HG03175 (cell line): ENCODE measurements at regions not wholly inside any gene's neighbourhood (a gene's known extent, or its start where the extent isn't known, plus 50 kb on each side); places are given as distances from the start of the nearest gene placed in this dataset.

Source experiments
- ATAC-seq: cut with Tn5 transposase; IDR thresholded peaks from one replicate; pipeline ENCODE4 v1.9.1; 2021; ENCODE audit warnings: mild to moderate bottlenecking, moderate library complexity; ENCODE audit not compliant: unreplicated experiment

GRCh38 chr9:107547303-107547702, 57.7 kb upstream of the KLF4 start:
- no peak for ATAC-seq

DNA sequence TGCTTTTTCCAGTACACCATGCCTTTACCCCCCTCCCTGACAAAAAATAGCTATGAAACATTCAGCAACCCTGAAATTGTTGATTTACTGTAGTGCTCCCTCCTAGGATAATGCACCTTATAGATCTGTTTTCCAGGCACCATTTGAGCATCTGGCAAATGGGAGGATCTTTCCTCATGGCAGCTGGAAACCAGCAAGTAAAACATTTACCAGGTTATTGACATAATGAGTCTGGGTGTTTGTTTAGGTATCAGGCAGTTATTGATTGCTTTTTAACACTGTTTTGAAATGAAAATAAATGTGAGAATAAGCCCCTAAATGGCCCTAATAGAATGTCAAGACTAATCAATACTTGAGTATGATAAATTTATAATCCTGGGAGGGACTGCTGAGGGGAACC, 57.3 kb upstream of the KLF4 start:
- ATAC-seq: no peak

DNA sequence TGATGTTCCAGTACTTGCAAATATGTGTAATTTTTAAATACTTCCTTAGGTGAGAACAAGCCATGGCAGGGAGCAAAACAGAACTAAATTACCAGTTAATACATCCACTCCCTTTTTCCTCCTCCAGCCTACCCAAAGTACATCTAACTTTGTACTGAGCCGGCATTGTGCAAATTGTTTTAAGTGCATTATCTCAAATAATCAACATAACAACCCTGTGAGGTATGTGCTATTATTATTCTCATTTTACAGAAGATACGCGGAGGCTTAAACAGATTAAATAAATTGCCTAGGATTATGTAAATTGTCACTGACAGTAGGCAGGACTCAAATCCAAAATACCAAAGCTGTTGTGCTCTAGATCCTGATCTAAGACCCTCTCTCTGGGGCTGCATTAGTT, 55.5 kb upstream of the KLF4 start:
- ATAC-seq: no peak

DNA sequence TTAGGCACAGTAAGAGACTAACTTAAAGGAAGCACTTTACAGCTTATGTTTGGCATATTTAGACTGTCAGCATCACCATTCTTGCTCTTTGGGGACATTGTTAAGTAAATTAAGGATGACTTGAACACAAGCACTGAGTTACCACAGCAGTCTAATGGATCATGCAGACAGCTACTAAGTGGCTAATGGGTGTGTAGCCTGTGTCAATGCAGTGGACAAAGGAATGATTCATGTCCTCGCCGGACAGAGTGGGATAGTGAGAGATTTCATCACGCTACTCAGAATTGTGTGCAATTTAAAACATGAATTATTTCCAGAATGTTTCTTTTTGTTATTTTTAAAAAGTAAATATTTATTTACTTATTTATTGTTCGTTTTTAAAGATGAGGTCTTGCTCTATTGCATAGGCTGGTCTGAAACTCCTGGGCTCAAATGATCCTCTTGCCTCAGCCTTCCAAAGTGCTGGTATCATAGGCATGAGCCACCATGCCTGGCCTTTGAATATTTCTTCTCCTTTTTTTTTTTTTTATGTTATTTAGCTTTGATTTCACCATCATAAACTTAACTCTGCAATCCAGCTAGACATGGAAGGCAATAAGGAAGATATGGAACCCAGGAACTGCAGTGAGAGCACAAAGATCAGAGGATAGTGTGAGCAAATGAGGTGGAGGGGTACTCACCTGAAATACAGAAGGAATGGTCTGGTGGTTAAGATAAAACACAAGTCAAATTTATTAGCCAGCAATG, 53.0 kb upstream of the KLF4 start:
- ATAC-seq: no peak

GRCh38 chr9:107541523-107541922, 52.0 kb upstream of the KLF4 start:
- peak; percentile 69 for ATAC-seq

DNA sequence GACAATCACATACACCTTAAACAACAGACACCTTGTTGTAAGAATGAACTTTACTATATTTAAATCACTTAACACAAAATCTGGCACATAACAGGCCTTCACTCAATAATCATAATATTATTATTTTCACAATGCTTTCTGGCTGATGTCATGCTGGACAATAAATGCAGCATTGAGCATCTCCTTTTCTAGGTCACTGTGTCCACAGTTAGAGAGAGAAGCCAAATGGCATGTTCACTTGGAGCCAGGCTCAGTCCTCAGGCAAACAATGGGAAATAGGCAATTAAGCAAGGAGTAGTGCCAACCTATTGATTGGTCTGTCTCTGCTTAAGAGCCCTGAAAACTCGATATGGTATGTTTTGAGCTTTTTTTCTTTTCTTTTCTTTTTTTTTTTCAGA, 50.6 kb upstream of the KLF4 start:
- no peak for ATAC-seq

- no peak for ATAC-seq
Measured at GRCh38 chr9:107539427-107540163, 50.0 kb upstream of the KLF4 start.
